ENCODE measurements at regions not wholly inside any gene's neighbourhood (a gene's known extent, or its start where the extent isn't known, plus 50 kb on each side); places are given as distances from the start of the nearest gene placed in this dataset.

DNA sequence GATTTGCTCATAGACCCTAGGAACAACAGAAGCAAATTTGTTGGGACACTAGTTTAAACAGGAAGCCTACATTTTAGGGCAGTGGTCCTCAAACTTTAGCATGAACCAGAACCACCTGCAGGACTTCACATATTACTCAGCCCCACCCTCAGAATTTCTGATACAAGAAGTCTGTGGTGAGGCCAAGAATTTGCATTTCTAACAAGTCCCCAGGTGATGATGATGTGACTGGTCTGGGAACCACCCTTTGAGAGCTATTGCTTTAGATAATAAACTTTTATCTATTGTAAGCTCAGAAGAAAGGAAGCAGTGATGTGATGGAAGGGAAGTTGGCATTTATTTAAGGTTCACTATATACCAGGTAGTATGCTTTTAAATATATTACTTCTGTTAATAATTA lies 194.0 kb downstream of the FAM181B start:
- TF ChIP-seq, protein P1, sequence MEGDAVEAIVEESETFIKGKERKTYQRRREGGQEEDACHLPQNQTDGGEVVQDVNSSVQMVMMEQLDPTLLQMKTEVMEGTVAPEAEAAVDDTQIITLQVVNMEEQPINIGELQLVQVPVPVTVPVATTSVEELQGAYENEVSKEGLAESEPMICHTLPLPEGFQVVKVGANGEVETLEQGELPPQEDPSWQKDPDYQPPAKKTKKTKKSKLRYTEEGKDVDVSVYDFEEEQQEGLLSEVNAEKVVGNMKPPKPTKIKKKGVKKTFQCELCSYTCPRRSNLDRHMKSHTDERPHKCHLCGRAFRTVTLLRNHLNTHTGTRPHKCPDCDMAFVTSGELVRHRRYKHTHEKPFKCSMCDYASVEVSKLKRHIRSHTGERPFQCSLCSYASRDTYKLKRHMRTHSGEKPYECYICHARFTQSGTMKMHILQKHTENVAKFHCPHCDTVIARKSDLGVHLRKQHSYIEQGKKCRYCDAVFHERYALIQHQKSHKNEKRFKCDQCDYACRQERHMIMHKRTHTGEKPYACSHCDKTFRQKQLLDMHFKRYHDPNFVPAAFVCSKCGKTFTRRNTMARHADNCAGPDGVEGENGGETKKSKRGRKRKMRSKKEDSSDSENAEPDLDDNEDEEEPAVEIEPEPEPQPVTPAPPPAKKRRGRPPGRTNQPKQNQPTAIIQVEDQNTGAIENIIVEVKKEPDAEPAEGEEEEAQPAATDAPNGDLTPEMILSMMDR (IDR thresholded peaks at IDR 0.05; ENCODE audit: low read depth, low read length): no peak
- no peak for DNase-seq (ENCODE audit: extremely low read depth, low read depth)

GRCh38 chr11:82536706-82537105 lies 197.0 kb downstream of the FAM181B start:
- TF ChIP-seq, protein P1 (IDR thresholded peaks at IDR 0.05; ENCODE audit: low read depth, low read length): no peak
- no peak for DNase-seq (ENCODE audit: extremely low read depth, low read depth)

DNA sequence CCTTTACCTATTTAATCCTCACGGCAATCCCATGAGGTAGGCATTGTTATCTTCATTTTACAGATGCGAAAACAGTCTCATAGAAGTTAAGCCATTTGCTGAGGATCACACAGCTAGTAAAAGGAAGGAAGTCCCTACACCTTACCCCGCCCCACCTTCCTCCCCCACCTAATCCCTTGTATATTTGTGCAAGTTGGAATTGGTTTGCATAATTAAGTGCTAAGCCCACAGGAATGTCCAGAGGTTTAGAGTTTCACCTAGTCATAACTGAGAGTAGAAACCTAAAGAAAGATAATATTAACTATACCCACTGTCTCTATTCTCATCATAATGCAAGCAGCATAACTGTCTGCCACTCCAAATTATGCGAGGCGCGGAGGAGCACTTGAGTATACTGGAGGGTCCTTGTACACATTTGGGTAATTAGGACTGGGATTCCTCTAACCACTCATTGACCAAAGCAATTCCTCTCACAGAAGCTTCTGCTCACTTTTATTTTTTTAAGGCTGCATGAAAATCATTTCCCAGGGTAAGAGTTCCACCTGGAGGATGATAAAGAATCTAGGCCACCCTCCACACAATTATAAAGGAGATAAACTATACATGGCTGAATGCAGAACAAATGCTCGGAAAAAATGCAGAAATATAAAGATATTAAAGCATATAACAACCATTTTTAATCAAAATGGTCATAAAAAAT lies 199.9 kb downstream of the FAM181B start:
- DNase-seq (ENCODE audit: extremely low read depth, low read depth): no peak
- TF ChIP-seq, protein P1 (IDR thresholded peaks at IDR 0.05; ENCODE audit: low read depth, low read length): no peak

GRCh38 chr11:82529936-82530335 lies 203.7 kb downstream of the FAM181B start:
- DNase-seq (ENCODE audit: extremely low read depth, low read depth): no peak
- TF ChIP-seq, protein P1 (IDR thresholded peaks at IDR 0.05; ENCODE audit: low read depth, low read length): no peak

GRCh38 chr11:82527081-82527584 lies 206.5 kb downstream of the FAM181B start:
- TF ChIP-seq, protein P1 (IDR thresholded peaks at IDR 0.05; ENCODE audit: low read depth, low read length): no peak

DNA sequence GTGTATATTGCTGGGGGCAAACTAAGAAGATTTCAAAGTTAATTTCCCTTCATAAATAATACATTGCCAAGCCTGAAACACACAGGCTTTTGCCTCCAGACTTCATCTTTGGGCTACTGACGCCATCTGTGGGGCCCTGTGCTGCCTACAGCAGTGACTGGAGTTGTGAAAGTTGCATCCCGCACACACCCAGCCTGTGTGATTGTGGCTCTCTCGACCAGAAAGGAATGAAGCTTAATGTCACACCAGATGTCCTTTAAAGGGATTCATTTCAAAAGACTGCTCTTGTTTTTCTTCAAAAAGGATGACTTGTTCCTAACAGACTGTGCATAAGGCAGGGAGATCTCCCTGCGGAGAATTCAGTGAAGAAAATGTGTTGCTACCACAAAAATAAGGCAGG lies 210.5 kb downstream of the FAM181B start:
- DNase-seq (ENCODE audit: extremely low read depth, low read depth): no peak
- TF ChIP-seq, protein P1 (IDR thresholded peaks at IDR 0.05; ENCODE audit: low read depth, low read length): no peak

More at GRCh38 chr11:82527081-82527584, 206.5 kb downstream of the FAM181B start:
- DNase-seq (ENCODE audit: extremely low read depth, low read depth): no peak

GRCh38 chr11:82521427-82521826 lies 212.2 kb downstream of the FAM181B start:
- no peak for DNase-seq (ENCODE audit: extremely low read depth, low read depth)
- TF ChIP-seq, protein P1 (IDR thresholded peaks at IDR 0.05; ENCODE audit: low read depth, low read length): no peak

Data from AG09319 (cell line).